ENCODE measurements at regions not wholly inside any gene's neighbourhood (a gene's known extent, or its start where the extent isn't known, plus 50 kb on each side); places are given as distances from the start of the nearest gene placed in this dataset.

DNA sequence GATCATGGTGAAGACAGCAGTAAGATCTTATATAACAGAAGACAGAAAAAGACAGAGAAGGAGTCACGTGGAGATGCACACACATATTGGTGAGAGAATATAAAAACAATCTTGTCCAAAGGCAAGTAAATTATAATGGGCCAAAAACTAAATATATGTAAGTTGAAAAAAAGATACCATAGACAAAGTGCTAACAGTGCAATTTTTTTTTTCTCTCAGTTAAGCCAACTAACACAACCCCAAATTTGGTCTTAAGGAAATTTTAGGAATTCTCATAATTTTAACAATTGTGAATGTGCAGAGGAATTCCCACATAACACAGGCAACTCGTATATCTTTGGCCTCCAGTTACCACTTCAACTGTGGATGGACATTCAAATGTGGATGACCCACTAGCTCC lies 432.2 kb downstream of the SOX2 start:
- TF ChIP-seq POLR2A (IDR thresholded peaks at IDR 0.05; ENCODE audit: low read depth, low read length), result no peak
- no peak for TF ChIP-seq SPI1 (IDR thresholded peaks at IDR 0.05; ENCODE audit: low read depth, low read length)
- TF ChIP-seq POLR2AphosphoS5 (IDR thresholded peaks at IDR 0.05; ENCODE audit: low read depth, low read length), result no peak
